GM21576 (cell line): ENCODE measurements at regions not wholly inside any gene's neighbourhood (a gene's known extent, or its start where the extent isn't known, plus 50 kb on each side); places are given as distances from the start of the nearest gene placed in this dataset.

ENCODE experiments used
- ATAC-seq: cut with Tn5 transposase; IDR thresholded peaks from one replicate; pipeline ENCODE4 v1.9.1; 2021; ENCODE audit warnings: mild to moderate bottlenecking, moderate library complexity; ENCODE audit not compliant: unreplicated experiment

DNA sequence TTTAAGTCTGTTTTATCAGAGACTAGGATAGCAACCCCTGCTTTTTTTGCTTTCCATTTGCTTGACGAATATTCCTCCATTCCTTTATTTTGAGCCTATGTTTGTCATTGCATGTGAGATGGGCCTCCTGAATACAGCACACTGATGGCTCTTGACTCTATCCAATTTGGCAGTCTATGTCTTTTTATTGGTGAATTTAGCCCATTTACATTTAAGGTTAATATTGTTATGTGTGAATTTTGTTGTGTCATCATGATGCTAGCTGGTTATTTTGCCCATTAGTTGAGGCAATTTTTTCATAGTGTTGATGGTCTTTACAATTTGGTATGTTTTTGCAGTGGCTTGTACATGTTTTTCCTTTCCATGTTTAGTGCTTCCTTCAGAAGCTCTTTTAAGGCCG lies 50.7 kb upstream of the PDE4B start:
- ATAC-seq = no peak
